ENCODE measurements at regions not wholly inside any gene's neighbourhood (a gene's known extent, or its start where the extent isn't known, plus 50 kb on each side); places are given as distances from the start of the nearest gene placed in this dataset.

DNA sequence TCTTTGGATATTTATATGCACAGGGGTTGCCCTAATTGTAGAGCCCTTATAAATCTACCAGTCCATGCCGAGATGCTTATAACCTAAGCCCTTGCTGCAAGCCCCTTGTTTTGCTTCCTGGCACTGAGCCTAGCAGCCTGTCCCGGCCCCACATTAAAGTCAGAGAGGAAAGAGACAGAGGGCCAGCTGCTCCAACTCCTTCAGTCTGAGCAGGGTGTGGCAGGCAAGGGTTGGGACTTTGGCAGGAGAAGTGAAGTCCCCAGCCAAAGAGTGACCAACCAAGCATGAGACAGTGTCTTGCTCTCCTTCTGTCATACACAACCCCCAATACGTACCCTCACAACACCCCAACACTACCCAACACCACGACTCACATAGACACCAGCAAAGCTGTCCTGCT, 54.7 kb upstream of the FZD7 start:
- TF ChIP-seq POLR2AphosphoS5 (IDR thresholded peaks at IDR 0.05) (no peak), CTCF (IDR thresholded peaks at IDR 0.05) (no peak)

All from transverse colon (tissue), 4 donors.